Panc1 (cell line): ENCODE measurements at regions not wholly inside any gene's neighbourhood (a gene's known extent, or its start where the extent isn't known, plus 50 kb on each side); places are given as distances from the start of the nearest gene placed in this dataset.

Experiments used
- CTCF ChIP-seq: fragments of 450-650 bp; IDR thresholded peaks from 2 replicates; pipeline ENCODE4 v1.5.1; 2017; ENCODE audit warnings: mild to moderate bottlenecking
- POLR2AphosphoS5 ChIP-seq: IDR thresholded peaks from 2 replicates; pipeline ENCODE4 v1.6.1; 2012; ENCODE audit warnings: mild to moderate bottlenecking, low read depth, low read length, moderate library complexity
- REST ChIP-seq, 2 experiments: IDR thresholded peaks; 2 replicates each; pipeline ENCODE4 v1.6.1; 2011 to 2012; ENCODE audit warnings: low read depth in 2 of 2, control low read depth in 1 of 2, low read length in 1 of 2, mild to moderate bottlenecking in 1 of 2, moderate library complexity in 1 of 2; ENCODE audit not compliant: insufficient read depth in 1 of 2
- TCF7L2 ChIP-seq: IDR thresholded peaks from 2 replicates; pipeline ENCODE4 v1.6.1; 2011; ENCODE audit warnings: mild to moderate bottlenecking, low read depth, low read length, inconsistent platforms

- TF ChIP-seq CTCF = no peak
- TF ChIP-seq POLR2AphosphoS5 = no peak
- TF ChIP-seq TCF7L2 = no peak
- TF ChIP-seq REST (IDR thresholded peaks at IDR 0.05; ENCODE audit: insufficient read depth in 1 of 2, low read depth in 2 of 2, low read length in 1 of 2) = no peak
These were observed 122.5 kb downstream of the RDH14 start for GRCh38 chr2:18437909-18438308.
